H1 (cell line): ENCODE measurements at regions not wholly inside any gene's neighbourhood (a gene's known extent, or its start where the extent isn't known, plus 50 kb on each side); places are given as distances from the start of the nearest gene placed in this dataset.

Experiments
- ATF3 ChIP-seq: IDR thresholded peaks from 2 replicates; pipeline ENCODE4 v1.6.1; 2011; ENCODE audit warnings: low read depth, mild to moderate bottlenecking, low read length; ENCODE audit not compliant: insufficient read depth
- CTCF ChIP-seq, 3 experiments: IDR thresholded peaks; 1 replicate in 2 of 3; 2 replicates in 1 of 3; pipeline versions ENCODE4 v1.5.1 to v1.6.1; 2011; ENCODE audit warnings: low read length in 3 of 3, mild to moderate bottlenecking in 3 of 3, inconsistent platforms in 2 of 3, low read depth in 1 of 3, moderate library complexity in 1 of 3; ENCODE audit not compliant: insufficient read depth in 1 of 3; ENCODE audit errors: control extremely low read depth in 1 of 3
- EP300 ChIP-seq, 2 experiments: IDR thresholded peaks; 1 replicate in 1 of 2; 2 replicates in 1 of 2; pipeline ENCODE4 v1.6.1; 2011 to 2012; ENCODE audit warnings: low read depth in 2 of 2, low read length in 2 of 2, mild to moderate bottlenecking in 2 of 2, borderline replicate concordance in 1 of 2, inconsistent platforms in 1 of 2, moderate library complexity in 1 of 2
- GABPA ChIP-seq: IDR thresholded peaks from 2 replicates; pipeline ENCODE4 v1.6.1; 2011; ENCODE audit warnings: mild to moderate bottlenecking, low read length, moderate library complexity, borderline replicate concordance; ENCODE audit not compliant: insufficient read depth
- JUN ChIP-seq: IDR thresholded peaks from 2 replicates; pipeline ENCODE4 v1.6.1; 2011; ENCODE audit warnings: low read depth, mild to moderate bottlenecking, improper control_type of control experiment, low read length
- NRF1 ChIP-seq: IDR thresholded peaks from 2 replicates; pipeline ENCODE4 v1.6.1; 2011; ENCODE audit warnings: mild to moderate bottlenecking, low read depth, low read length, improper control_type of control experiment
- POLR2A ChIP-seq, 2 experiments: IDR thresholded peaks; 1 replicate in 1 of 2; 2 replicates in 1 of 2; pipeline ENCODE4 v1.6.1; 2011; ENCODE audit warnings: low read depth in 2 of 2, low read length in 2 of 2, mild to moderate bottlenecking in 2 of 2; ENCODE audit errors: control extremely low read depth in 1 of 2
- ZNF274 ChIP-seq: IDR thresholded peaks from 2 replicates; pipeline ENCODE4 v1.7.0; 2012; ENCODE audit warnings: low read length, borderline replicate concordance; ENCODE audit errors: extremely low read depth
- TF ChIP-seq, protein P1 (sequence below): fragments of 300-600 bp; sonication (generic); IDR thresholded peaks from 2 replicates; pipeline ENCODE4 v1.7.1; 2012; ENCODE audit warnings: low read length, moderate library complexity, mild to moderate bottlenecking, inconsistent platforms; ENCODE audit not compliant: insufficient replicate concordance
- TF ChIP-seq, protein P2 (sequence below): IDR thresholded peaks from 2 replicates; pipeline ENCODE4 v1.6.1; 2011; ENCODE audit warnings: low read length, improper control_type of control experiment

GRCh38 chr11:115974703-115975102 is 470.5 kb upstream of the CADM1 start:
- no peak for TF ChIP-seq CTCF (IDR thresholded peaks at IDR 0.05; ENCODE audit: control extremely low read depth in 1 of 3, insufficient read depth in 1 of 3, low read depth in 1 of 3, low read length in 3 of 3)
- TF ChIP-seq ATF3: no peak
- no peak for TF ChIP-seq JUN
- TF ChIP-seq NRF1: no peak
- TF ChIP-seq GABPA: no peak
- TF ChIP-seq EP300 (IDR thresholded peaks at IDR 0.05; ENCODE audit: borderline replicate concordance in 1 of 2, low read depth in 2 of 2, low read length in 2 of 2): no peak
- TF ChIP-seq ZNF274: no peak
- TF ChIP-seq, protein P1, sequence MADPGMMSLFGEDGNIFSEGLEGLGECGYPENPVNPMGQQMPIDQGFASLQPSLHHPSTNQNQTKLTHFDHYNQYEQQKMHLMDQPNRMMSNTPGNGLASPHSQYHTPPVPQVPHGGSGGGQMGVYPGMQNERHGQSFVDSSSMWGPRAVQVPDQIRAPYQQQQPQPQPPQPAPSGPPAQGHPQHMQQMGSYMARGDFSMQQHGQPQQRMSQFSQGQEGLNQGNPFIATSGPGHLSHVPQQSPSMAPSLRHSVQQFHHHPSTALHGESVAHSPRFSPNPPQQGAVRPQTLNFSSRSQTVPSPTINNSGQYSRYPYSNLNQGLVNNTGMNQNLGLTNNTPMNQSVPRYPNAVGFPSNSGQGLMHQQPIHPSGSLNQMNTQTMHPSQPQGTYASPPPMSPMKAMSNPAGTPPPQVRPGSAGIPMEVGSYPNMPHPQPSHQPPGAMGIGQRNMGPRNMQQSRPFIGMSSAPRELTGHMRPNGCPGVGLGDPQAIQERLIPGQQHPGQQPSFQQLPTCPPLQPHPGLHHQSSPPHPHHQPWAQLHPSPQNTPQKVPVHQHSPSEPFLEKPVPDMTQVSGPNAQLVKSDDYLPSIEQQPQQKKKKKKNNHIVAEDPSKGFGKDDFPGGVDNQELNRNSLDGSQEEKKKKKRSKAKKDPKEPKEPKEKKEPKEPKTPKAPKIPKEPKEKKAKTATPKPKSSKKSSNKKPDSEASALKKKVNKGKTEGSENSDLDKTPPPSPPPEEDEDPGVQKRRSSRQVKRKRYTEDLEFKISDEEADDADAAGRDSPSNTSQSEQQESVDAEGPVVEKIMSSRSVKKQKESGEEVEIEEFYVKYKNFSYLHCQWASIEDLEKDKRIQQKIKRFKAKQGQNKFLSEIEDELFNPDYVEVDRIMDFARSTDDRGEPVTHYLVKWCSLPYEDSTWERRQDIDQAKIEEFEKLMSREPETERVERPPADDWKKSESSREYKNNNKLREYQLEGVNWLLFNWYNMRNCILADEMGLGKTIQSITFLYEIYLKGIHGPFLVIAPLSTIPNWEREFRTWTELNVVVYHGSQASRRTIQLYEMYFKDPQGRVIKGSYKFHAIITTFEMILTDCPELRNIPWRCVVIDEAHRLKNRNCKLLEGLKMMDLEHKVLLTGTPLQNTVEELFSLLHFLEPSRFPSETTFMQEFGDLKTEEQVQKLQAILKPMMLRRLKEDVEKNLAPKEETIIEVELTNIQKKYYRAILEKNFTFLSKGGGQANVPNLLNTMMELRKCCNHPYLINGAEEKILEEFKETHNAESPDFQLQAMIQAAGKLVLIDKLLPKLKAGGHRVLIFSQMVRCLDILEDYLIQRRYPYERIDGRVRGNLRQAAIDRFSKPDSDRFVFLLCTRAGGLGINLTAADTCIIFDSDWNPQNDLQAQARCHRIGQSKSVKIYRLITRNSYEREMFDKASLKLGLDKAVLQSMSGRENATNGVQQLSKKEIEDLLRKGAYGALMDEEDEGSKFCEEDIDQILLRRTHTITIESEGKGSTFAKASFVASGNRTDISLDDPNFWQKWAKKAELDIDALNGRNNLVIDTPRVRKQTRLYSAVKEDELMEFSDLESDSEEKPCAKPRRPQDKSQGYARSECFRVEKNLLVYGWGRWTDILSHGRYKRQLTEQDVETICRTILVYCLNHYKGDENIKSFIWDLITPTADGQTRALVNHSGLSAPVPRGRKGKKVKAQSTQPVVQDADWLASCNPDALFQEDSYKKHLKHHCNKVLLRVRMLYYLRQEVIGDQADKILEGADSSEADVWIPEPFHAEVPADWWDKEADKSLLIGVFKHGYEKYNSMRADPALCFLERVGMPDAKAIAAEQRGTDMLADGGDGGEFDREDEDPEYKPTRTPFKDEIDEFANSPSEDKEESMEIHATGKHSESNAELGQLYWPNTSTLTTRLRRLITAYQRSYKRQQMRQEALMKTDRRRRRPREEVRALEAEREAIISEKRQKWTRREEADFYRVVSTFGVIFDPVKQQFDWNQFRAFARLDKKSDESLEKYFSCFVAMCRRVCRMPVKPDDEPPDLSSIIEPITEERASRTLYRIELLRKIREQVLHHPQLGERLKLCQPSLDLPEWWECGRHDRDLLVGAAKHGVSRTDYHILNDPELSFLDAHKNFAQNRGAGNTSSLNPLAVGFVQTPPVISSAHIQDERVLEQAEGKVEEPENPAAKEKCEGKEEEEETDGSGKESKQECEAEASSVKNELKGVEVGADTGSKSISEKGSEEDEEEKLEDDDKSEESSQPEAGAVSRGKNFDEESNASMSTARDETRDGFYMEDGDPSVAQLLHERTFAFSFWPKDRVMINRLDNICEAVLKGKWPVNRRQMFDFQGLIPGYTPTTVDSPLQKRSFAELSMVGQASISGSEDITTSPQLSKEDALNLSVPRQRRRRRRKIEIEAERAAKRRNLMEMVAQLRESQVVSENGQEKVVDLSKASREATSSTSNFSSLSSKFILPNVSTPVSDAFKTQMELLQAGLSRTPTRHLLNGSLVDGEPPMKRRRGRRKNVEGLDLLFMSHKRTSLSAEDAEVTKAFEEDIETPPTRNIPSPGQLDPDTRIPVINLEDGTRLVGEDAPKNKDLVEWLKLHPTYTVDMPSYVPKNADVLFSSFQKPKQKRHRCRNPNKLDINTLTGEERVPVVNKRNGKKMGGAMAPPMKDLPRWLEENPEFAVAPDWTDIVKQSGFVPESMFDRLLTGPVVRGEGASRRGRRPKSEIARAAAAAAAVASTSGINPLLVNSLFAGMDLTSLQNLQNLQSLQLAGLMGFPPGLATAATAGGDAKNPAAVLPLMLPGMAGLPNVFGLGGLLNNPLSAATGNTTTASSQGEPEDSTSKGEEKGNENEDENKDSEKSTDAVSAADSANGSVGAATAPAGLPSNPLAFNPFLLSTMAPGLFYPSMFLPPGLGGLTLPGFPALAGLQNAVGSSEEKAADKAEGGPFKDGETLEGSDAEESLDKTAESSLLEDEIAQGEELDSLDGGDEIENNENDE: no peak
- TF ChIP-seq POLR2A (IDR thresholded peaks at IDR 0.05; ENCODE audit: control extremely low read depth in 1 of 2, low read depth in 2 of 2, low read length in 2 of 2): no peak
- TF ChIP-seq, protein P2, sequence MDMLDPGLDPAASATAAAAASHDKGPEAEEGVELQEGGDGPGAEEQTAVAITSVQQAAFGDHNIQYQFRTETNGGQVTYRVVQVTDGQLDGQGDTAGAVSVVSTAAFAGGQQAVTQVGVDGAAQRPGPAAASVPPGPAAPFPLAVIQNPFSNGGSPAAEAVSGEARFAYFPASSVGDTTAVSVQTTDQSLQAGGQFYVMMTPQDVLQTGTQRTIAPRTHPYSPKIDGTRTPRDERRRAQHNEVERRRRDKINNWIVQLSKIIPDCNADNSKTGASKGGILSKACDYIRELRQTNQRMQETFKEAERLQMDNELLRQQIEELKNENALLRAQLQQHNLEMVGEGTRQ: no peak
